DOHH2 (cell line): ENCODE measurements at regions not wholly inside any gene's neighbourhood (a gene's known extent, or its start where the extent isn't known, plus 50 kb on each side); places are given as distances from the start of the nearest gene placed in this dataset.

ENCODE experiments used
- H3F3A ChIP-seq: fragments of 200-600 bp; sonication (generic), shearing (Covaris generic); 2 replicates; pipeline ENCODE4 v1.6.0; 2016; ENCODE audit warnings: antibody characterized with exemption, mild to moderate bottlenecking; ENCODE audit not compliant: control insufficient read depth, insufficient read depth
- H3K27ac ChIP-seq: fragments of 200-600 bp; sonication (generic); 2 replicates; pipeline ENCODE4 v1.5.1; 2014; ENCODE audit warnings: low read depth, mild to moderate bottlenecking, low read length, moderate library complexity
- H3K27me3 ChIP-seq: fragments of 200-600 bp; sonication (generic); 2 replicates; pipeline ENCODE4 v1.6.1; 2014; ENCODE audit warnings: mild to moderate bottlenecking, low read length, mixed read lengths; ENCODE audit not compliant: control insufficient read depth
- H3K36me3 ChIP-seq: fragments of 200-600 bp; sonication (generic); 2 replicates; pipeline ENCODE4 v1.6.1; 2014; ENCODE audit warnings: mild to moderate bottlenecking, low read length, moderate library complexity, mixed read lengths; ENCODE audit not compliant: control insufficient read depth
- H3K4me1 ChIP-seq: fragments of 200-600 bp; sonication (generic); 2 replicates; pipeline ENCODE4 v1.6.1; 2014; ENCODE audit warnings: mild to moderate bottlenecking, low read length, mixed read lengths; ENCODE audit not compliant: control insufficient read depth
- H3K4me2 ChIP-seq: fragments of 200-600 bp; sonication (generic); 2 replicates; pipeline ENCODE4 v1.6.0; 2014; ENCODE audit warnings: mild to moderate bottlenecking, low read length, moderate library complexity
- H3K4me3 ChIP-seq: fragments of 200-600 bp; sonication (generic); 2 replicates; pipeline ENCODE4 v1.5.1; 2014; ENCODE audit warnings: mild to moderate bottlenecking, low read length, mixed read lengths
- H3K79me2 ChIP-seq: fragments of 200-600 bp; sonication (generic); 2 replicates; pipeline ENCODE4 v1.6.1; 2014; ENCODE audit warnings: mild to moderate bottlenecking, low read length, mixed read lengths; ENCODE audit not compliant: control insufficient read depth
- H3K9me2 ChIP-seq: fragments of 200-600 bp; sonication (generic); replicated peaks from 2 replicates; pipeline ENCODE4 v1.6.1; 2014; ENCODE audit warnings: mild to moderate bottlenecking, low read length, mixed read lengths; ENCODE audit not compliant: control insufficient read depth
- H3K9me3 ChIP-seq: fragments of 200-600 bp; sonication (generic); 2 replicates; pipeline ENCODE4 v1.6.1; 2014; ENCODE audit warnings: antibody characterized with exemption, low read length, mixed read lengths; ENCODE audit not compliant: control insufficient read depth, insufficient read depth
- H4K20me1 ChIP-seq: fragments of 200-600 bp; sonication (generic); 2 replicates; pipeline ENCODE4 v1.6.0; 2014; ENCODE audit warnings: low read depth, mild to moderate bottlenecking, antibody characterized with exemption, low read length, moderate library complexity; ENCODE audit not compliant: control insufficient read depth, insufficient read depth
- CTCF ChIP-seq: fragments of 200-600 bp; sonication (generic); IDR thresholded peaks from one replicate; pipeline ENCODE4 v1.5.1; 2014; ENCODE audit warnings: antibody characterized with exemption, mild to moderate bottlenecking, low read depth, low read length; ENCODE audit not compliant: poor library complexity, severe bottlenecking
- EZH2phosphoT487 ChIP-seq: fragments of 200-600 bp; sonication (generic); IDR thresholded peaks from 2 replicates; pipeline ENCODE4 v1.6.1; 2017; ENCODE audit warnings: borderline replicate concordance, mild to moderate bottlenecking, antibody characterized with exemption, low read length, moderate library complexity, mixed read lengths

DNA sequence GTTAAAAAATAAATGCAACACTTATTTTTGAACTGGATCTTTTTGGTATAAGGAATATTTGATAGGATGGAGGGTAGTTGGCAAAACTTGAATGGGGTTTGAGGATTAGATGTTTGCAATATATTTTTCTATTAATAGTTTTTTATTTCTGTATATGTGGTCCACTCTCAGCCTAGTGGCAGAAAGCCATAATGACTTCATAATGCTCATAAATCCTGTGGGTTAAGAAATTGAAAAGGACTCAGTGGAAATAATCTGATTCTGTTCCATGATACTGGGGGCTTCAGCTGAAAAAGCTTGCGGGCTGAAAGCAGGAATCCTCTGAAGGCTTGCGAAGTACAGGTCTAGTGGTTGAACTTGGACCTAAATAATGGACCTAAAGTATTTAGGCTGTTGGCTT, 1028.6 kb upstream of the PRMT6 start:
- Histone ChIP-seq H3K9me3 (no peaks in the 10 kb centered on the region), H3K4me1 (no peaks in the 10 kb centered on the region), H3K36me3 (no peaks in the 10 kb centered on the region), H3K9me2 (no peaks in the 10 kb centered on the region), H3K79me2 (no peaks in the 10 kb centered on the region), H3K27ac (no peak overlapping the region), H3F3A (no peaks in the 10 kb centered on the region), H3K27me3 (no peaks in the 10 kb centered on the region), H3K4me2 (no peak overlapping the region), H3K4me3 (no peak overlapping the region), H4K20me1 (no peaks in the 10 kb centered on the region)
- TF ChIP-seq EZH2phosphoT487, result no peak
- TF ChIP-seq CTCF, result no peak

GRCh38 chr1:106037526-106037925, 1018.9 kb upstream of the PRMT6 start:
- no peak for TF ChIP-seq CTCF
- no peak for TF ChIP-seq EZH2phosphoT487
- no peaks in the 10 kb centered on the region for H3K9me2 ChIP-seq
- no peaks in the 10 kb centered on the region for H3K79me2 ChIP-seq

GRCh38 chr1:106038260-106038659, 1018.2 kb upstream of the PRMT6 start:
- Histone ChIP-seq H3K9me2 (no peaks in the 10 kb centered on the region), H3K36me3 (no peaks in the 10 kb centered on the region), H3K4me1 (no peaks in the 10 kb centered on the region), H3F3A (no peaks in the 10 kb centered on the region), H3K9me3 (no peaks in the 10 kb centered on the region), H3K27ac (no peak overlapping the region), H4K20me1 (no peaks in the 10 kb centered on the region), H3K27me3 (no peaks in the 10 kb centered on the region), H3K4me2 (no peak overlapping the region), H3K79me2 (no peaks in the 10 kb centered on the region), H3K4me3 (no peak overlapping the region)
- TF ChIP-seq EZH2phosphoT487, result no peak
- no peak for TF ChIP-seq CTCF

More at GRCh38 chr1:106037526-106037925, 1018.9 kb upstream of the PRMT6 start:
- Histone ChIP-seq H3K27ac (no peak overlapping the region), H3K4me1 (no peaks in the 10 kb centered on the region), H3K36me3 (no peaks in the 10 kb centered on the region), H3K9me3 (no peaks in the 10 kb centered on the region), H3K4me3 (no peak overlapping the region), H3K4me2 (no peak overlapping the region), H4K20me1 (no peaks in the 10 kb centered on the region), H3K27me3 (no peaks in the 10 kb centered on the region), H3F3A (no peaks in the 10 kb centered on the region)

- H3K4me3 ChIP-seq, result no peak overlapping the region
These were observed 1012.5 kb upstream of the PRMT6 start for GRCh38 chr1:106043971-106044370.

More at GRCh38 chr1:106043971-106044370, 1012.5 kb upstream of the PRMT6 start:
- Histone ChIP-seq H4K20me1 (no peaks in the 10 kb centered on the region), H3K36me3 (no peaks in the 10 kb centered on the region), H3K4me2 (no peak overlapping the region), H3K9me3 (no peaks in the 10 kb centered on the region), H3K27ac (no peak overlapping the region), H3K9me2 (no peaks in the 10 kb centered on the region), H3K4me1 (no peaks in the 10 kb centered on the region), H3K27me3 (no peaks in the 10 kb centered on the region), H3K79me2 (no peaks in the 10 kb centered on the region), H3F3A (no peaks in the 10 kb centered on the region)
- TF ChIP-seq EZH2phosphoT487 (no peak), CTCF (no peak)
